ENCODE measurements at regions not wholly inside any gene's neighbourhood (a gene's known extent, or its start where the extent isn't known, plus 50 kb on each side); places are given as distances from the start of the nearest gene placed in this dataset.

GRCh38 chr3:69562020-69562419 is 176.1 kb upstream of the FRMD4B start:
- Histone ChIP-seq H3K27ac (no peak overlapping the region), H3K4me1 (ENCODE audit: low read depth) (peaks cover 10% of the 10 kb centered on the region), H3K9me3 (ENCODE audit: low read depth) (no peaks in the 10 kb centered on the region), H3K4me3 (no peak overlapping the region), H3K36me3 (no peaks in the 10 kb centered on the region), H3K27me3 (no peaks in the 10 kb centered on the region)
- DNase-seq (ENCODE audit: low read depth in 1 of 2, low spot score in 1 of 2) = peak; percentile 36 to 88
- no peak for TF ChIP-seq CTCF (IDR thresholded peaks at IDR 0.05; ENCODE audit: low read depth, low read length)

GRCh38 chr3:69560818-69561217 is 174.9 kb upstream of the FRMD4B start:
- peak in 1 of 2 donors; percentile 41 for DNase-seq (ENCODE audit: low read depth in 1 of 2, low spot score in 1 of 2)
- no peak overlapping the region for H3K27ac ChIP-seq
- no peak for TF ChIP-seq CTCF (IDR thresholded peaks at IDR 0.05; ENCODE audit: low read depth, low read length)
- no peaks in the 10 kb centered on the region for H3K27me3 ChIP-seq
- peaks cover 10% of the 10 kb centered on the region for H3K4me1 ChIP-seq (ENCODE audit: low read depth)
- H3K4me3 ChIP-seq = no peak overlapping the region
- H3K36me3 ChIP-seq = no peaks in the 10 kb centered on the region
- H3K9me3 ChIP-seq (ENCODE audit: low read depth) = no peaks in the 10 kb centered on the region

GRCh38 chr3:69560116-69560515 is 174.2 kb upstream of the FRMD4B start:
- DNase-seq (ENCODE audit: low read depth in 1 of 2, low spot score in 1 of 2) = no peak
- Histone ChIP-seq H3K27ac (no peak overlapping the region), H3K4me3 (no peak overlapping the region), H3K9me3 (ENCODE audit: low read depth) (no peaks in the 10 kb centered on the region), H3K4me1 (ENCODE audit: low read depth) (peaks cover 10% of the 10 kb centered on the region), H3K36me3 (no peaks in the 10 kb centered on the region), H3K27me3 (no peaks in the 10 kb centered on the region)
- no peak for TF ChIP-seq CTCF (IDR thresholded peaks at IDR 0.05; ENCODE audit: low read depth, low read length)

- peak in 1 of 2 donors; percentile 96 for DNase-seq (ENCODE audit: low read depth in 1 of 2, low spot score in 1 of 2)
- Histone ChIP-seq H3K36me3 (no peaks in the 10 kb centered on the region), H3K4me3 (no peak overlapping the region), H3K9me3 (ENCODE audit: low read depth) (no peaks in the 10 kb centered on the region), H3K27me3 (no peaks in the 10 kb centered on the region), H3K27ac (no peak overlapping the region), H3K4me1 (ENCODE audit: low read depth) (peaks cover 14% of the 10 kb centered on the region)
- no peak for TF ChIP-seq CTCF (IDR thresholded peaks at IDR 0.05; ENCODE audit: low read depth, low read length)
Measured at GRCh38 chr3:69558912-69559311, 173.0 kb upstream of the FRMD4B start.

- H3K36me3 ChIP-seq = no peaks in the 10 kb centered on the region
- H3K27ac ChIP-seq = no peak overlapping the region
- no peak overlapping the region for H3K4me3 ChIP-seq
- no peak for TF ChIP-seq CTCF (IDR thresholded peaks at IDR 0.05; ENCODE audit: low read depth, low read length)
- no peaks in the 10 kb centered on the region for H3K9me3 ChIP-seq (ENCODE audit: low read depth)
- DNase-seq (ENCODE audit: low read depth in 1 of 2, low spot score in 1 of 2) = no peak
- H3K4me1 ChIP-seq (ENCODE audit: low read depth) = peaks cover 13% of the 10 kb centered on the region
- H3K27me3 ChIP-seq = no peaks in the 10 kb centered on the region
Measured at GRCh38 chr3:69554576-69554975, 168.7 kb upstream of the FRMD4B start.

GRCh38 chr3:69553888-69554287 is 168.0 kb upstream of the FRMD4B start:
- Histone ChIP-seq H3K27me3 (no peaks in the 10 kb centered on the region), H3K9me3 (ENCODE audit: low read depth) (no peaks in the 10 kb centered on the region), H3K27ac (no peak overlapping the region), H3K4me3 (no peak overlapping the region), H3K36me3 (no peaks in the 10 kb centered on the region), H3K4me1 (ENCODE audit: low read depth) (peaks cover 13% of the 10 kb centered on the region)
- peak in 1 of 2 donors; percentile 17 for DNase-seq (ENCODE audit: low read depth in 1 of 2, low spot score in 1 of 2)
- no peak for TF ChIP-seq CTCF (IDR thresholded peaks at IDR 0.05; ENCODE audit: low read depth, low read length)

Measured in cardiac muscle cell (in vitro differentiated cells and primary cell).